SK-N-SH (cell line): ENCODE measurements at regions not wholly inside any gene's neighbourhood (a gene's known extent, or its start where the extent isn't known, plus 50 kb on each side); places are given as distances from the start of the nearest gene placed in this dataset.

Source experiments
- CTCF ChIP-seq: fragments of 200-600 bp; sonication (generic); IDR thresholded peaks from 2 replicates; pipeline ENCODE4 v1.6.1; 2017; ENCODE audit warnings: antibody characterized with exemption, mild to moderate bottlenecking, moderate library complexity
- GABPA ChIP-seq: IDR thresholded peaks from 2 replicates; pipeline ENCODE4 v1.4.0; 2012; ENCODE audit warnings: low read depth, mild to moderate bottlenecking
- JUND ChIP-seq: IDR thresholded peaks from 2 replicates; pipeline ENCODE4 v1.4.0; 2012
- MAX ChIP-seq: IDR thresholded peaks from 2 replicates; pipeline ENCODE4 v1.4.0; 2012; ENCODE audit warnings: low read depth
- POLR2AphosphoS5 ChIP-seq: IDR thresholded peaks from 2 replicates; pipeline ENCODE4 v1.6.1; 2012; ENCODE audit warnings: low read depth, low read length
- REST ChIP-seq: IDR thresholded peaks from 2 replicates; pipeline ENCODE4 v1.6.1; 2012; ENCODE audit warnings: mild to moderate bottlenecking, low read depth, low read length, moderate library complexity
- SMC3 ChIP-seq: IDR thresholded peaks from 2 replicates; pipeline ENCODE4 v1.6.1; 2012; ENCODE audit warnings: low read depth, low read length, improper control_type of control experiment

GRCh38 chr7:86091369-86091768, 552.3 kb upstream of the GRM3 start:
- TF ChIP-seq CTCF (no peak), JUND (no peak), GABPA (no peak), MAX (no peak), SMC3 (no peak), REST (no peak), POLR2AphosphoS5 (no peak)
